ENCODE measurements at regions not wholly inside any gene's neighbourhood (a gene's known extent, or its start where the extent isn't known, plus 50 kb on each side); places are given as distances from the start of the nearest gene placed in this dataset.

DNA sequence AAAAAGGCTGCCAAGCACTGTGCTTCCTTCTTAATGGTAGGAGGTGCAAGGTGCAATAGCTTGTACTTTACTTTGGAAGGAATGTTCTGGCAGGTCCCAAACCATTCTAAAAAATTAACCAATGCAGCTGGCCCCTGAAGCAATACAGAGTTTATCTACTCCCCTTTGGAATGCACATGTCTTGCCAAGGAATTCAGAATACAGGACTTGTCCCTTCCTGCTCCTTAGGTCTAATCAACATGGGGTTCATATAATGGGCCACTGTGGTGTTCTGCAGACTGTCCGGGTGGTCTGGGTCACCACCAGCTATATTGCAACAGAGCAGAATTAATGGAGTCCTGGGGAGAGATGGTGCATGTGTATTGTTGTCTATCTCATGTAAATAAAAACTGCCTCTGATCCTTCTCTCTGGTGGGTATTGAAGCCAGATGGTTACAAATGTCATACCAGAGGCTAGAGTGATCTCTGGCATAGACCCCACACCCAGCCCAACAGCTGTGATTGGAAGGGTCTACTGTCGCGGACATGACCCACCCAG lies 112.8 kb downstream of the RIPK4 start:
- in situ Hi-C loops (cut with MboI; ENCODE audit: low sequenced_read_pairs): no loop called here

DNA sequence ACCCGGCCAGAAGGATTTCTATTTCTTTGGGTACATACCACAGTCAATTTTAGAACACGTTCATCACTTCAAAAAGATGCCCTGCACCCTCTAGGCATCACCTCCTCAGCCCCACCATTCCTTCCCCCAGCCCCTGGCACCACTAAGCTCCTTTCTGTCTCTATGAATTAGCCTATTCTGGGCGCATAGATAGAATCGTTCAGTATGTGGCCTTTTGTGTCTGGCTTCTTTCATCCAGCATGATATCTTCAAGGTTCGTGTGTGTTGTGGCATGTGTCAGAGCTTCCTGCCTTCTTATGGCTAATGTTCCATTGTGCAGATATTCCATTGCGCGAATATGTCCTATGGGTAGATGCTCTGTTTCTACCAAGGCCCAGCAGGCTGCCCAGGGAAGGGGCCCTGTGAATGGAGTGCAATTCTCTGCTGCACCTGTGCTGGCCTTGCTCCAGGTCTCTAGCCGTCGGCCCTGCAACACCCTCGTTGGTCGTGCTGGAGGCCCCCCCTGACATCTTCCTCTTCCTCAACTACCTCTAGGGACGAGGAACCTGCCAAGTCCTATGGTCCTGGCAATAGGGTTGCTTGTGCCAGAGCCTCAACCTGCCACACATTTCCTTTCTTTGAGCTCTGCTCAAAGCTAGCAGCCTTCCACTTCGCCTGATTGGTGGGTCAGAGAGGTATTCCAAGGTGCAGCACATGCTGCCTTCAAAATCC lies 113.5 kb downstream of the RIPK4 start:
- in situ Hi-C loops (cut with MboI; ENCODE audit: low sequenced_read_pairs): no loop called here

DNA sequence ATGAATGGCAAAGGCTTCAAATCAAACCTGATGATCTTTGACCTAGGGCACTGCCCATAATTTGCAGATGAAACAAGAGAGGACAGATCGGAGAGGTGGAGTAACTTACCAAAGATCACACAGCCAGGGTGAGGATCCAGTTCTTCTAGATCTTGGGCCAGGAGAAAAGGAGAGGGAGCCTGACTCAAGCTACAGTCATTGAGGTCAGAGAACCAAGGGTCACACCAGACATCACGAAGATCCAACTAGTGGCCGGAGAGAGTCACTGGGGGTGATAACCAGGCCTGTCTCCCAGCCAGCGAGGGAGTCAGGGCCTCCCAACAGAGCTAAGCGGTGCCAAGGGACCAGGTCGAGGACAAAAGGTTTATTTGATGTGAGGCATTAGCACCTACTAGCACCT lies 115.0 kb downstream of the RIPK4 start:
- in situ Hi-C loops (cut with MboI; ENCODE audit: low sequenced_read_pairs): no loop called here

DNA sequence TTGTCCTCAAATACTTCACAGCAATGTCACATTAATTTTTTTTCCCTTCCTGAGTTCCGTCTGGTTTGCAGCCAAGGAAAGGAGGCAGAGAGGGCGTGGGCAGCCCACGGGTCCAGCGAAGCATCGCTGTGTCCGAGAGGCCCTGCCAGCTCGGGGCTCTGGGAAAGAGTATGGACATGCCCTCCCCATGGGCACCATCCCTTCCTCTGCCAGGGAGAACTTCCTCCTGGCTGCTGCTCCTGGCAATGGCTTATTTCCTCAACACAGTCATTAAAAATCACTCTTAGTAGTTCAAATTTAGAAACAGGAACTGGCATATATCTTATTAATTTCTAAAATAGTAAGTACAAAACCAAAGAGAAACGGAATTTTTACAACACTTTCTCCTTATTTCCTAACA lies 115.4 kb downstream of the RIPK4 start:
- in situ Hi-C loops (cut with MboI; ENCODE audit: low sequenced_read_pairs): no loop called here

DNA sequence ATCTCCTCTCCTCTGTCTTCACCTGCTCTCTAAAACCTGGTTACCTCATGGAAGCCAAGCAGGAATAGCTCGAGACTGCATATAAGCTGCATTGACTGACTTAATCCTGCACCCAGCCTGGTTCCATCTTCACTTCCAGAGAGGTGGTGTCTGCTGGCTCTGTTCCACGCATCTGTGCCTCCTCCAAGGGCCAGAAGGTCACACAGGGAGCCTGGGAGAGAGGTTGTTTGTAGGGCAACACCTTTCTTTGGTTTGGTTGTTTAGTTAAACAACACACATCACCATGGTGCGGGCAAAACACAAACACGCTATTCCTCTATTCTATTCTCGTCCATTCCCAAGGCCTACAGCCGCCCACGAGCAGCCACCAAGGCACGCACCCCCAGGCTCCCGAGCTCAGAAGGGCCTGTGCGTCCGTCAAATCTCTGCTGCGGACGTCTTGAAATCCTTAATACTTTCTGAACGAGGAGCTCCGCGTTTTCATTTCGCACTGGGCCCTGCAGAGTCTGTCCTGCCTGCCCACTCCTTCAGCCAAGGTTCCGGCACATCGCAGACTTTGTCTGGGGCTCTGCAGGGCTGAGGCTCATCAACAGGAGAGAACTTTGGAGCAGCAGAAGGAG lies 116.2 kb downstream of the RIPK4 start:
- in situ Hi-C loops (cut with MboI; ENCODE audit: low sequenced_read_pairs): no loop called here

DNA sequence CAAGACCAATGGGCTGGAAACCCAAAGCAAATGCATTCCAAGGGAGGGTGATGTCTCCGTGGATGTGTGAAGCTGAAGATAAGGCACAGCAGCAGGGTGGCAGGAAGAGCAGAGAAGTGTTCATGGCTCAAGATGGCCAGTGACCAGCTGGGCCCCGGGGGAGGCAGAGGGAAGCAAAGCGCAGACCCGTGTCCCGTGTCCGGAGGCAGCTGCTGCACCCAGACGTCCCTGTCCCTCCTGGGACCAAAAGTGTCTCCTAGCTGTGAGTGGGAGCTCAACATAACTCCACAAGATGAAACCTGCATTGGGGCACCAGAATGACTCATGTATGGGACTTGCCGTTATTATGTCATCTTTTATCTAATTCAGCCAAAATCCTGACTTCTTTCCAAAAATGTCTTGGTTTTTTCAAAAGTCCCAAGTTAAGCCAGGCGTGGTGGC lies 118.2 kb downstream of the RIPK4 start:
- in situ Hi-C loops (cut with MboI; ENCODE audit: low sequenced_read_pairs): no loop called here

DNA sequence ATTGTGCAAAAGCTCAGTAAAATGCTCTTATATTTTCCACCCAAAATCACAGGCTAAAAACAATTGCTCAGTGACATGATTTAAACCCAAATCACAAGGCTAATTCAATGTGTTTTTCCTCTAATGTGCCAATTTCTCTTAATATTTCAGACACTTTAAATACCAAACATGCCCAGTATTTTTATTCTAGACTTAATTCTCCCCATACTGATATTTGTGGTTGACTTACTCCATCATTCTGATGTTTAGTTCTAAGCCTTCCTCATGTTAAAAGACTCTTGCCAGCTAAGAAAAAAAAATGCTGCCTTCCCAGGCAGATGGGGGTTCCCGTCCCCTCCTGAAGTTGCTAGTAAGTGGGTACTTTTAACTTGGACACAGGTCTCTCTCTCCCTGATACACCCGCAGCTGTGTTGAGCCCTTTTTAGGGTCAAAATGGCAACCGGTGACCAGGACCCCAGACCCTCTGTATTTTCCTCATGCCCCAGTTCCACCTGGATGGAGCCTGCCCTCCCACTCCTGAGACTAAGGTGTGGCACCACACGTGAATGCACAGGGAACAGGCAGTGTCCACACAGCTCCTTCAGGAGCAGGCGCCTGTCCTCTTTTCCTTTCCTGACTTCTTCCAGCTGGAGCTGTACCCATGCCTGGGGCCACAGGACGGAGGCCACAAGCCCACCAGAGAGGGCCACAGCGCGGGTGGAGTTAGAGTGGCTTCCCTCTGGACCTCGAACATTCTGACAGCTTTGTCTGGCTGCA lies 118.9 kb downstream of the RIPK4 start:
- in situ Hi-C loops (cut with MboI; ENCODE audit: low sequenced_read_pairs): no loop called here

DNA sequence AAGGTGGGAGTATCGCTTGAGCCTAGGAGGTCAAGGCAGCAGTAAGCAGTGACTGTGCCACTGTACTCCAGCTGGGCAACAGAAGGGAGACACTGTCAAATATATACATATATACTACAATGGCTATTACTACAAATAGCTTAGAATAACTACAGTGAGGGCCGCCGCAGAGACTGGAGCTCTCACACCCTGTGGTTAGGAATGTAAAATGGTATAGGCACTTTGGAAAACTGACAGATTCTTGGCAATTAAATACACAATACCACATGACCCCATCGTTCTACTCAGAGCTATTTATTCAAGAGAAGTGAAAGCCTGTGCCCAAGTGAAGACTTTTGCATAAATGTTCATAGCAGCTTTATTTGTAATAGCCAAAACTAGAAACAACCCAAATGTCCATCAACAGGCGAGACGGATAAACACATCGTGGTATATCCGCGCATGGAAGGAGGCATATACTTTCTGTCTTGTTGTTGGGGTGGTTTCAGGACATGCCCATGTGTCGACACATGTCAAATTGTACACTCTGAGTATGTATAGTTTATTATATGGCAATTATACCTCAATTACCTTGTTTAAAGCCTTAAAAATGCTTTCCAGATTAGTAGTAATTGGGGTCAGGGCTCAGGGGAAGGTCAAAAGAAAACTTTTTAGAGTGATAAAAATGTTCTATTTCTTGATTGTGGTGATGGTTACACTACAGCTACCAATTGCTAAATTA lies 123.4 kb downstream of the RIPK4 start:
- in situ Hi-C loops (cut with MboI; ENCODE audit: low sequenced_read_pairs): no loop called here

DNA sequence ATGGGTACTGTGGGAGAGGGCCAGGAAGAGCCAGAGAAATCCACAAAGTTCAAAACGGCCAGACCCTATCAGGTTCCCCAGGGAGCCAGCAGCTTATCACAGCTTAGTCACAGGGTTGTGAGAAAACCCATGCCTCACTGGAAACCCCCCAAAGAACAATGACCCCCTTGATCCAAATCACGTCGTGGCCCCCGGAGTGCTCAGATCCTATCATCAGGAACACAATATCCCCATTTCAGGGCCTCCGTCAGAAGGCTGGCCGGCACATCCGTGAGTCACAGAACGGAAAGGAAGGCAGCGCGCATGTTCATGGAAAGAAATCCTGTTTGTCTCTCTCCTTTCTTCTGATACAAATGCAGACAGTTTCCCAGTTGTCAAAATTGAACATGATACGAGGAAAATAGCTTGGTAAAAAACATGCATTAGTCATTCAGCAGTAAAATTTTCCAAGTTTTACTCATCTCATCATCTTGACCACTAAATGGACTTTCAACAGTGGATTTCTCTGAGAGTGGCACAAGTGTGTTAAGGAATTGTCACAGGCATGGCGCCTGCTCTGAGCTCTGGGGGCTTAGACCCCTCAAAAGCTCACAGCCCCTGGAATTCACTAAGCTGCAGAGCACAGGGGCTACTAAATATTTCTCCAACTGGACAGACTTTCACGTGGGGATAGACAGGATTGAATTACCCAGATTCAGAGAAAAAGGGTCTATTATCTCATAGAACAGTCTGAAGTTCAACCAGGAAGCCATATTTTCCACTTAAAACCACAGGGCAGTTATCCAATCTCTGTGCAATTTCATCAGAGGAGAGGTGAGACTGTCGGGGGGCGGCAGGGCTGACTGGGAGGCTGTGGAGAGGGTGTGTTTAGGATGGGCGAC lies 124.8 kb downstream of the RIPK4 start:
- in situ Hi-C loops (cut with MboI; ENCODE audit: low sequenced_read_pairs): no loop called here

DNA sequence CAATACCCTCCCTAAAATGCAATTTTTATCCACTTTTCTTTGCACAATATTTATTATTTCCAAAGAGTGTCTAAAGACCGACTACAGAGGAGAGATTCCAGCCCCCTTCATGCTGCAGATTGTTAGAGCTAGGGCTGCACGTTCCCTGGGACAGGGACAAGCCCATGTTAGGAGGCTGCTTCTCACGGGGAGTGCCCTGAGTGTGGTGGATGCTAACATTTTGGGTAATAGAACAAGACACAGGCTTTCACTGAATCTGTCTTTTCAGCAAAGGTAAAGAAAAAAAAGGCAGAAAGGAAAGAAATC lies 125.4 kb downstream of the RIPK4 start:
- in situ Hi-C loops (cut with MboI; ENCODE audit: low sequenced_read_pairs): no loop called here

DNA sequence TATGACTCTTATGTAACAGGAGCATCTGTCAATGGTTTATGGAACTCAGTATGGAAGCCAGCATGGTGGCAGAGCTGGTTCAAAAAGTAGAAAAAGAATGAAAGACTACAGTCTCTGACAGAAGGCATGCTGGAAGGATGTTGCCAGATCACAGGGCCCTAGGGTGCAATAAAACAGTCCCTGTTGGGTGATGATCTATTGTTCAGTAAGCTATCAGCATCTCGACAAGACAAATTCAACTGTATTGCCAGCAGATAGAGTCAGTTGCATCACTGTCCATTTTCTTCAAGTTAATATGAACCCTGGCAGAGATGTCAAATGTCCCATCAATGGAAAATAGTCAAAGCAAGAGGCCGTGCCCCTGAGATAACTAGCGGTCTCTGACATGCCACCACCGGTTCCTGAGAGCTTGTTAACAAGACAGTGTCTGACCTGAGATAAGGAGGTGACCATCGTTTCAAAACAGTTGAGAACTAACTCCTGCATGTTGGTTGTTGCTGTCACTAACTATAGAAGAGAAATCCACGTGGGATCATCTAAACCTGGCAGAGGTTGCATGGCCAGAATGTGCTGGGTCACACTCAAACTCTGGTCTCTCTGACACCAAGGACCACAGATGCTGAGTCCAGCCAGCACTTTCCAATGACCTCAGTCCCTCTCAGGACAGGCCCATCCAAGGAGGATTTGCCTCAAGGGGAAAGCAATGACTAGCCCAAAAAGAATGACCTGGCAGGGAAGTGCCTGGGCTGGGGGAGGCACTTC lies 125.9 kb downstream of the RIPK4 start:
- in situ Hi-C loops (cut with MboI; ENCODE audit: low sequenced_read_pairs): no loop called here

DNA sequence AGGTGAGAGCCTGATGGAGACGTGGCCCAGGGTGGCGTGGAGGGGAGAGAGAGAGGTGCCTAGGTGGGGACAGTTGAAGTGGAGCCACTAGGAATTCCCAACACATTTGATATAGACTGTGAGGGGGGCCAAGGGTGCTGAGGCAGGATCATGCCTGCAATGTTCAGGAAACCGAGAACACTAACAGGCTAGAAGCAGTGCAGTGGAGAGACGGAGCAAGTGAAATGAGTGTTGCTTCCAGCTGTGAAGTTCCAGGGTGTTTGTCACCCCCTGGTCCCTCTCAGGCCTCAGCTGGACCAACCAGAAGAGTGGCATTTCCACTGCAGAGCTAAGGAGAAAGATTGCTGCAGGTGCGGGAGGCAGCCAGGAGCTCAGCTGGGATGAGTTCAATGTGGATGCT lies 127.1 kb downstream of the RIPK4 start:
- in situ Hi-C loops (cut with MboI; ENCODE audit: low sequenced_read_pairs): no loop called here

DNA sequence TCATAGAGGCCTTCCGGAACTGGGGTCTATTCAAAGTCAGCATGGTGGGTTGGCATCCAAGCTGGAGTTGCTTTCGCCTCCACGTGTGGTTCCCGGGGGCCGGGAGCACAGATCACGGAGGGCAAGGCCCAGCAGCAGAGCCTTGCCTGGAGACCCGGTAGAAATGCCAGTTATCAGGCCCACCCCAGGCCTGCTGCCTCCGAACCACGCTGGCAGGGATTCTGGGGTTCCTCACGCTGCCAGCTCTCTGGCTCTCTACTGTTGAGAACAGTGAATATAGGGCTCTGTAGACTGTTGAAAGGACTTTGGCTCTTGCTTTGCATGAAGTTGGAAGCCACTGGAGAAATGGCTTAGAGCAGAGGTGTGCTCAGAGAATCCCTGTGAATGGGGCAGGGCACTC lies 127.5 kb downstream of the RIPK4 start:
- in situ Hi-C loops (cut with MboI; ENCODE audit: low sequenced_read_pairs): no loop called here

DNA sequence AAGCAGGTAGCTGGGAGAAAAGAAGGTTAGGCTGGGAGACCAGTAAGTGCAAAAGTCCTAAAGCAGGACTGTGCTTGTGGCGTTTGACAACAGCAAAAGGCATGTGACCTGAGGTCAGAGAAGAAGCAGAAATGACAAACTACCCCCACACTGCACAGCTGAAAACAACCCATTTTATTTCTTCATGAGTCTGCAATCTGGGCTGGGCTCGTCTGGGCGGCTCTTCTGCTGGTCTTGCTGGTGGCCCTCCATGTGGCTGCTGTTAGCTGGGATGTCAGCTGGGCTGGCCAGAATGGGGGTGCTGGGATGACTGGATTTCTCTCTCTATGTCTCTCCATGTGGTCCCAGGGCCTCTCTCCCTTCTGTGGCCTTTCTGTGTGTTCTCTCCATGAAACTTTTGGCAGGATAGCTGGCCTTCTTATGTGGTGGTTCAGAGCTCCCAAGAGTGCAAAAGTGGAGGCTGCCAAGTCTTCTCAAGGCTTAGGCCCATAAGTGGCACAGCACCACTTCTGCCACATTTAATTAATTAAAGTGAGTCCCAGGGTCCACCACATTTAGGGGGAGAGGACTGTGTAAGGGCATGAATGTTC lies 128.6 kb downstream of the RIPK4 start:
- in situ Hi-C loops (cut with MboI; ENCODE audit: low sequenced_read_pairs): no loop called here

DNA sequence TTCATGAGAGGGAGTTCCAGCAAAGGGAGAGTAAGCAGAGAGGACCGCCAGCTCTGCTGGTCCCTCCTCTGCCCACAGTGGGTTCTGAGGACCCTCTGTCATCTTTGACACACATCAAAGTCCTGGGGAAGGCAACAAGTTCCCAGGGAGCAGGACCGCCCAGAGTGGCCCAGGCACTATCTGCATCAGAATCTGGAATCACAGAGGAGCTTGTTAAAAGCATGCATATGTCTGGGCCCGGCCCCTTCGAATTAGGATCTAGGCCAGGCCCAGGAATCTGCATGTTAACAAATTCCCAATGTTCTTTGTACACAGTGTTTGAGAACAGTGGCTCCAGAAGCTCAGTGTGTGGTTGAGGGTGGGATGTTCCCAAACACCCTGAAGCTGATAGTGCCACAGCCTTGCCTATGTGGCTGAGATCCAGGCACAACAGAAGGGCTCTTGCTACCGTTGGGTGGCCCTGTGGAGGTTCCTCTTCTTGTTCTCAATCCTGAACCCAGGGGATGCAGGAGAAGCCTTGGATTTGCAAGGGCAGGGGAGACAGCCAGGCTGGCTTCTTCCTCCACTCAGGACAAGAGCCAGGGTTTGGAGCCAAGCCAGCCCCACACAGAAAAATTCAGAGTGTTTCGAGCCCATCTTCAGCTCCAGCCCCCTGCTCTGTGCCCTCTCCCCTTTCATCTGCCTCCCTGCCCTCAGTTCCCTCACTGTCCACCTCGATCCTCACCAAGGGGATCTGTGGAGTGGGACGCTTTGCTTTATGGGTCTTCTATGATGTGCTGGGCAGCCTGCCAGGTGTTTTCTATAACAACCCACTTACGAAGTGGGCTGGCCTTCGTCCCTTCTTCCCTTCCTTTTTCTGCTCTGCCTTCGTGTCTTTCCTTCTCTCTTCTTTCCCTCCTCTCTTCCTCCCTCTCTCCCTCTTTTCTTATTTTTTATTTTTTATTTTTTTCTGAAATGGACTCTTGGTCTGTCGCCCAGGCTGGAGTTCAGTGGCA lies 129.0 kb upstream of the TMPRSS2 start:
- in situ Hi-C loops (cut with MboI; ENCODE audit: low sequenced_read_pairs): no loop called here

DNA sequence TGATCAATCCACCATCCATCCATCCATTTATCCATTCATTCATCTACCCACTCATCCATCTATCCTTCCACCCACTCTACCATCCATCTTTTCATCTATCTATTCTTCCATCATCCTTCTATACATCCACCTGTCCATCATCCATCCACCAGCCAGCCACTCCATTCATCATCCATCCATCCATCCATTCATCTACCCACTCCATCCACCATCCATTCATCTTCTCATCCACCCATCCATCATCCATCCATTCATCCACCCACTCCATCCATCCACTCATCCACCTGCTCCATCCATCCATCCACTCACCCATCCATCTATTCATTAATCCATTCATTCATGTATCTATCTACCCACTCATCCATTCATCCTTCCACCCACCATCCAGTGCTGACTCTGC lies 127.9 kb upstream of the TMPRSS2 start:
- in situ Hi-C loops (cut with MboI; ENCODE audit: low sequenced_read_pairs): no loop called here

DNA sequence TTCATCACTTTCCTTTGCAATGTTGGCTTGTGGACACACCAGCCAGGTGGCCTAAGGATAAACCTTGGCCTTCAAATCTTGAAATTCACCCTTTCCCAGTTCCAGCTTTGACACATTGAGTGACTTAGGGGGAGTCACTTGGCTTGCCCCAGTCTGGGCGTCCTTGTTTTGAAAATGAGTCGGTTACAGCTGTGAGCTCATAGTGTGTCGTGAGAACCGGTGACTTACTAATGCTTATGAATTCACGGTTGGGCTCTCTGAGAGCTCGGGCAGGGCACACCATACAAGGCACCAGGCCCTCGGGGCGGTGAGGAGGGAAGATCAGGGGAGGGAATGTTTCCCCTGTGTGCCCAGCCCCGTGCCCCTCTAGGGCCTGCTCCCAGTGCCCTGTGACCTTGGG lies 126.9 kb upstream of the TMPRSS2 start:
- in situ Hi-C loops (cut with MboI; ENCODE audit: low sequenced_read_pairs): no loop called here

DNA sequence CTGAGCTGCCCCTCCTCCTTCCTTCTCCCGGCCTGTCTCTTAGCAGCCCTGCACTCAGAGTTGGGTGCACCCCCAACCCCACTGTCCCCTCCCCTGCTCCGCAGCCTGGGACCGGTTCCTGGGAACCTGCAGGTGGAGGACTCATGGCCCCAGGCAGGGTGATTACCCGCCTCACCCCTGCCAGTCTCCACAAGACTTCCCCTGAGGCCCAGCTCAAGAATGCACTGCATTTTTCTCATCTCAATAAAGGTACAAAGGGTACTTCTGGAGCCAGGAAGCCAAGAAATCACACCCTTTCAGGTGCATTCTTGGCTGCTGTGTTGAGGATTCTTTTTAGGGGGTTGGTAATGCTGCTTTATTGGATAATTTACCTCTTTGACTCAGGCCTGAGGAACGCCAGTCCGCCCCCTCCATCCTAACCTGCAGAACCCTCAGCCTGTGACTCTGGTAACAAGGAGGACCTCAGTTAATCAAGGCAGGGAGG lies 126.3 kb upstream of the TMPRSS2 start:
- in situ Hi-C loops (cut with MboI; ENCODE audit: low sequenced_read_pairs): no loop called here

Data from HL-60/S4 (cell line).